Activated CD8-positive, alpha-beta T cell treated with anti-CD3 and anti-CD28 coated beads for 36 hours (primary cell): ENCODE measurements at regions not wholly inside any gene's neighbourhood (a gene's known extent, or its start where the extent isn't known, plus 50 kb on each side); places are given as distances from the start of the nearest gene placed in this dataset.

Experiments used
- ATAC-seq: fragments of 200-7000 bp; cut with Tn5 transposase; one replicate; pipeline ENCODE4 v1.10.0; 2021; ENCODE audit warnings: mild to moderate bottlenecking, moderate library complexity
- CTCF ChIA-PET: fragments of 350-600 bp; sonication (Branson Sonifier 250); formaldehyde crosslinking; loops from one replicate; lab custom pipeline; 2021; ENCODE audit warnings: antibody characterized with exemption; lab: Charles Lee
- POLR2A ChIA-PET: fragments of 350-600 bp; sonication (Branson Sonifier 250); formaldehyde crosslinking; loops from one replicate; lab custom pipeline; 2021; ENCODE audit warnings: antibody characterized with exemption; lab: Charles Lee
- DNase-seq: peaks from one replicate; pipeline ENCODE4 v3.0.0-alpha.2; 2020
- H3K27ac Mint-ChIP-seq: one replicate; pipeline ENCODE4 v1.8.0; 2021; ENCODE audit warnings: mild to moderate bottlenecking, mixed read lengths
- H3K27me3 Mint-ChIP-seq: one replicate; pipeline ENCODE4 v1.8.0; 2021; ENCODE audit warnings: mixed read lengths
- H3K36me3 Mint-ChIP-seq: one replicate; pipeline ENCODE4 v1.8.0; 2021; ENCODE audit warnings: low read depth, mixed read lengths
- H3K4me1 Mint-ChIP-seq: one replicate; pipeline ENCODE4 v1.8.0; 2021; ENCODE audit warnings: low read depth, mixed read lengths
- H3K4me3 Mint-ChIP-seq: one replicate; pipeline ENCODE4 v1.8.0; 2021; ENCODE audit warnings: mild to moderate bottlenecking, moderate library complexity, mixed read lengths
- H3K9me3 Mint-ChIP-seq: one replicate; pipeline ENCODE4 v1.8.0; 2021; ENCODE audit warnings: mixed read lengths
- CTCF ChIP-seq: fragments of 200-600 bp; IDR thresholded peaks from one replicate; pipeline ENCODE4 v1.8.0; 2022; ENCODE audit warnings: antibody characterized with exemption, mild to moderate bottlenecking
- intact Hi-C: fragments of 100-400 bp; cut with micrococcal nuclease; formaldehyde crosslinking; loops from one replicate; pipeline ENCODE4 v1.10.0; 2022

GRCh38 chr3:163919154-163919553 is 1159.1 kb downstream of the SI start:
- H3K4me1 Mint-ChIP-seq = no peaks in the 10 kb centered on the region
- H3K4me3 Mint-ChIP-seq = no peak overlapping the region
- ATAC-seq (no peak), DNase-seq (no peak)
- POLR2A ChIA-PET = no interaction called here
- no peak for TF ChIP-seq CTCF
- intact Hi-C loops = no loop called here
- CTCF ChIA-PET = no interaction called here
- H3K27me3 Mint-ChIP-seq = no peaks in the 10 kb centered on the region
- no peaks in the 10 kb centered on the region for H3K36me3 Mint-ChIP-seq
- no peak overlapping the region for H3K27ac Mint-ChIP-seq
- H3K9me3 Mint-ChIP-seq = peaks cover 2% of the 10 kb centered on the region

- ChIA-PET CTCF (no interaction called here), POLR2A (no interaction called here)
- no peaks in the 10 kb centered on the region for H3K27me3 Mint-ChIP-seq
- no peaks in the 10 kb centered on the region for H3K36me3 Mint-ChIP-seq
- H3K4me1 Mint-ChIP-seq = no peaks in the 10 kb centered on the region
- TF ChIP-seq CTCF = no peak
- H3K9me3 Mint-ChIP-seq = peaks cover 2% of the 10 kb centered on the region
- no peak overlapping the region for H3K4me3 Mint-ChIP-seq
- ATAC-seq = no peak
- H3K27ac Mint-ChIP-seq = no peak overlapping the region
- DNase-seq = no peak
- intact Hi-C loops = no loop called here
Observed at GRCh38 chr3:163916596-163917560, 1161.4 kb downstream of the SI start.

- Mint-ChIP-seq H3K4me1 (no peaks in the 10 kb centered on the region), H3K27me3 (no peaks in the 10 kb centered on the region), H3K9me3 (peaks cover 2% of the 10 kb centered on the region), H3K4me3 (no peak overlapping the region), H3K27ac (no peak overlapping the region), H3K36me3 (no peaks in the 10 kb centered on the region)
- ATAC-seq (no peak), DNase-seq (no peak)
- CTCF ChIA-PET = no interaction called here
- TF ChIP-seq CTCF = no peak
- intact Hi-C loops = no loop called here
- POLR2A ChIA-PET = no interaction called here
Observed at GRCh38 chr3:163915280-163915679, 1163.0 kb downstream of the SI start.

GRCh38 chr3:163914567-163914966 is 1163.7 kb downstream of the SI start:
- no peaks in the 10 kb centered on the region for H3K36me3 Mint-ChIP-seq
- H3K4me3 Mint-ChIP-seq = no peak overlapping the region
- no peaks in the 10 kb centered on the region for H3K27me3 Mint-ChIP-seq
- DNase-seq (no peak), ATAC-seq (no peak)
- no peak overlapping the region for H3K27ac Mint-ChIP-seq
- TF ChIP-seq CTCF = no peak
- CTCF ChIA-PET = no interaction called here
- POLR2A ChIA-PET = no interaction called here
- peaks cover 2% of the 10 kb centered on the region for H3K9me3 Mint-ChIP-seq
- H3K4me1 Mint-ChIP-seq = no peaks in the 10 kb centered on the region
- intact Hi-C loops = no loop called here

- Mint-ChIP-seq H3K4me3 (no peak overlapping the region), H3K4me1 (no peaks in the 10 kb centered on the region), H3K27me3 (no peaks in the 10 kb centered on the region), H3K9me3 (peaks cover 8% of the 10 kb centered on the region), H3K27ac (no peak overlapping the region), H3K36me3 (no peaks in the 10 kb centered on the region)
- ChIA-PET POLR2A (no interaction called here), CTCF (no interaction called here)
- DNase-seq (no peak), ATAC-seq (no peak)
- no peak for TF ChIP-seq CTCF
- intact Hi-C loops = no loop called here
Observed at GRCh38 chr3:163891771-163892170, 1186.5 kb downstream of the SI start.
